H9 (cell line): ENCODE measurements at regions not wholly inside any gene's neighbourhood (a gene's known extent, or its start where the extent isn't known, plus 50 kb on each side); places are given as distances from the start of the nearest gene placed in this dataset.

Source experiments
- DNase-seq: peaks from one replicate; pipeline ENCODE4 v3.0.0-alpha.2; 2017
- H2AFZ ChIP-seq: one replicate; pipeline ENCODE4 v1.6.1; 2013; ENCODE audit warnings: mild to moderate bottlenecking, low read length, control low read depth, moderate library complexity
- H2AK5ac ChIP-seq: 2 replicates; pipeline ENCODE4 v1.6.1; 2013; ENCODE audit warnings: low read length, control low read depth, mixed read lengths; ENCODE audit not compliant: insufficient read length
- H2BK120ac ChIP-seq: one replicate; pipeline ENCODE4 v1.6.1; 2013; ENCODE audit warnings: low read depth, mild to moderate bottlenecking, low read length, control low read depth, inconsistent platforms; ENCODE audit not compliant: poor library complexity, severe bottlenecking
- H2BK12ac ChIP-seq: 2 replicates; pipeline ENCODE4 v1.6.1; 2013; ENCODE audit warnings: low read length, control low read depth, mixed read lengths, low read depth; ENCODE audit not compliant: insufficient read length
- H2BK15ac ChIP-seq: 2 replicates; pipeline ENCODE4 v1.6.1; 2013; ENCODE audit warnings: low read depth, low read length, control low read depth
- H2BK20ac ChIP-seq: one replicate; pipeline ENCODE4 v1.6.1; 2013; ENCODE audit warnings: low read depth, mild to moderate bottlenecking, low read length, control low read depth, inconsistent platforms; ENCODE audit not compliant: poor library complexity, severe bottlenecking
- H2BK5ac ChIP-seq: 2 replicates; pipeline ENCODE4 v1.6.1; 2013; ENCODE audit warnings: low read length, control low read depth, mixed read lengths; ENCODE audit not compliant: insufficient read length
- H3K14ac ChIP-seq: 2 replicates; pipeline ENCODE4 v1.6.1; 2013; ENCODE audit warnings: low read length, control low read depth; ENCODE audit not compliant: insufficient read depth
- H3K18ac ChIP-seq: 2 replicates; pipeline ENCODE4 v1.6.1; 2013; ENCODE audit warnings: low read depth, mild to moderate bottlenecking, mixed read lengths, low read length, control low read depth; ENCODE audit not compliant: insufficient read length
- H3K23ac ChIP-seq: 2 replicates; pipeline ENCODE4 v1.6.1; 2013; ENCODE audit warnings: low read length, control low read depth, mixed read lengths, low read depth; ENCODE audit not compliant: insufficient read length
- H3K23me2 ChIP-seq: 2 replicates; pipeline ENCODE4 v1.6.1; 2013; ENCODE audit warnings: low read depth, mild to moderate bottlenecking, mixed read lengths, low read length, control low read depth; ENCODE audit not compliant: insufficient read length, poor library complexity, severe bottlenecking
- H3K27ac ChIP-seq: 2 replicates; pipeline ENCODE4 v1.5.1; 2013; ENCODE audit warnings: low read length, control low read depth, mixed read lengths, low read depth; ENCODE audit not compliant: insufficient read length
- H3K27me3 ChIP-seq: 2 replicates; pipeline ENCODE4 v1.6.1; 2013; ENCODE audit warnings: low read length, control low read depth, inconsistent platforms; ENCODE audit not compliant: insufficient read depth
- H3K4ac ChIP-seq: 2 replicates; pipeline ENCODE4 v1.6.1; 2013; ENCODE audit warnings: low read depth, mild to moderate bottlenecking, control low read depth, inconsistent platforms, low read length, moderate library complexity
- H3K4me1 ChIP-seq: 2 replicates; pipeline ENCODE4 v1.6.1; 2013; ENCODE audit warnings: low read length, control low read depth, inconsistent platforms; ENCODE audit not compliant: insufficient read depth
- H3K4me2 ChIP-seq: 2 replicates; pipeline ENCODE4 v1.6.1; 2013; ENCODE audit warnings: low read length, control low read depth, mixed read lengths; ENCODE audit not compliant: insufficient read length, insufficient read depth
- H3K56ac ChIP-seq: 2 replicates; pipeline ENCODE4 v1.6.1; 2013; ENCODE audit warnings: low read depth, mild to moderate bottlenecking, mixed read lengths, low read length, control low read depth; ENCODE audit not compliant: insufficient read length
- H3K79me1 ChIP-seq: 2 replicates; pipeline ENCODE4 v1.6.1; 2013; ENCODE audit warnings: low read depth, mild to moderate bottlenecking, moderate library complexity, low read length, control low read depth, inconsistent platforms; ENCODE audit not compliant: insufficient read depth, poor library complexity, severe bottlenecking
- H3K79me2 ChIP-seq: 2 replicates; pipeline ENCODE4 v1.6.1; 2013; ENCODE audit warnings: low read length, control low read depth, inconsistent platforms; ENCODE audit not compliant: insufficient read depth
- H3K9ac ChIP-seq: 2 replicates; pipeline ENCODE4 v1.6.1; 2013; ENCODE audit warnings: low read length, control low read depth, mixed read lengths; ENCODE audit not compliant: insufficient read length; ENCODE audit errors: extremely low read depth
- H3K9me3 ChIP-seq: one replicate; pipeline ENCODE4 v1.6.1; 2013; ENCODE audit warnings: low read depth, low read length, inconsistent platforms; ENCODE audit not compliant: control insufficient read depth
- H3T11ph ChIP-seq: one replicate; pipeline ENCODE4 v1.6.1; 2013; ENCODE audit warnings: mild to moderate bottlenecking, low read length, control low read depth, inconsistent platforms
- H4K20me1 ChIP-seq: one replicate; pipeline ENCODE4 v1.6.1; 2013; ENCODE audit not compliant: control insufficient read depth, insufficient read length, insufficient read depth
- H4K5ac ChIP-seq: 2 replicates; pipeline ENCODE4 v1.6.1; 2013; ENCODE audit warnings: low read depth, mild to moderate bottlenecking, mixed read lengths, low read length, control low read depth; ENCODE audit not compliant: insufficient read length
- H4K8ac ChIP-seq: replicated peaks from 2 replicates; pipeline ENCODE4 v1.6.1; 2013; ENCODE audit warnings: low read length, control low read depth, mixed read lengths, low read depth; ENCODE audit not compliant: insufficient read length
- H4K91ac ChIP-seq: 2 replicates; pipeline ENCODE4 v1.6.1; 2013; ENCODE audit warnings: low read depth, mild to moderate bottlenecking, moderate library complexity, mixed read lengths, low read length, control low read depth; ENCODE audit not compliant: insufficient read length
- H3K27ac Mint-ChIP-seq, 3 experiments: 2 replicates in 2 of 3; 3 replicates in 1 of 3; pipeline ENCODE4 v1.8.0; 2020 to 2021; ENCODE audit warnings: mixed read lengths in 3 of 3, mild to moderate bottlenecking in 1 of 3, moderate library complexity in 1 of 3
- H3K27me3 Mint-ChIP-seq: 2 replicates; pipeline ENCODE4 v1.8.0; 2021; ENCODE audit warnings: low read depth, mild to moderate bottlenecking, moderate library complexity, mixed read lengths
- H3K36me3 Mint-ChIP-seq, 3 experiments: 2 replicates in 2 of 3; 3 replicates in 1 of 3; pipeline ENCODE4 v1.8.0; 2020 to 2021; ENCODE audit warnings: low read depth in 3 of 3, mixed read lengths in 3 of 3; ENCODE audit not compliant: insufficient read depth in 1 of 3
- H3K4me1 Mint-ChIP-seq, 2 experiments: 2 replicates each; pipeline ENCODE4 v1.8.0; 2020; ENCODE audit warnings: mixed read lengths in 2 of 2
- H3K4me3 Mint-ChIP-seq, 2 experiments: 2 replicates in 1 of 2; 3 replicates in 1 of 2; pipeline ENCODE4 v1.8.0; 2020 to 2021; ENCODE audit warnings: mild to moderate bottlenecking in 2 of 2, mixed read lengths in 2 of 2, moderate library complexity in 1 of 2
- H3K9me3 Mint-ChIP-seq, 2 experiments: 2 replicates in 1 of 2; 3 replicates in 1 of 2; pipeline ENCODE4 v1.8.0; 2020; ENCODE audit warnings: mild to moderate bottlenecking in 2 of 2, mixed read lengths in 2 of 2, moderate library complexity in 1 of 2
- WGBS: extraction: QIAGEN DNeasy Blood & Tissue Kit; methylation state at CpG from one replicate; pipeline ENCODE4 v1.1.7; 2013; ENCODE audit warnings: missing lambda C conversion rate, low lambda C conversion rate, mixed read lengths; ENCODE audit not compliant: insufficient read length; ENCODE audit errors: extremely low coverage; 5-methylcytosine and 5-hydroxymethylcytosine counted together
- TF ChIP-seq, protein P1 (sequence below): fragments of 200-600 bp; sonication (generic); conservative IDR thresholded peaks from 3 replicates; pipeline ENCODE4 v1.8.0; 2021; ENCODE audit warnings: antibody characterized with exemption, mild to moderate bottlenecking

DNA sequence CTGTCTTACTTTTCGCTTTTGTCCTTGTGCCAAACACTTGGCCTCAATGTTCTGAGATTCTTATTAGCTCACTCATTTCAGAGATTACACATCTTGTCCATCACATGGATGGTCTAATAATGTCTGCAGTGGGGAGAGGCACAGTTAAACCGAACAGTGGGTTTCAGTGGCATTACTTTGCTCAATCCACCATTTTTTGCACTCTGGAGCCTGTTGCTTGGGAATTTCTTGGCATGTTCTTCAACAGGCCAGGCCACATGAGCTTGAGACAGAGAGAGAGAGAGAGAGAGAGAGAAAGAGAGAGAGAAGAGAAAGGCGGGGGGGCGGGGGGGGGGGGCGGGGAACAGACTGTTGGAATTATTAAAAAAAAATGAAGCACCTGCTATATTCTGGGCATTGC is 1327.8 kb upstream of the WWC1 start:
- no peak overlapping the region for H2AFZ ChIP-seq
- H3K9me3 ChIP-seq, result no peaks in the 10 kb centered on the region
- H3K9ac ChIP-seq, result no peak overlapping the region
- no peak overlapping the region for H3K27ac ChIP-seq
- H3K27ac Mint-ChIP-seq, result no peak overlapping the region
- H3K79me2 ChIP-seq, result no peaks in the 10 kb centered on the region
- H3K4ac ChIP-seq, result no peak overlapping the region
- no peak overlapping the region for H4K91ac ChIP-seq
- no peak overlapping the region for H3K23ac ChIP-seq
- TF ChIP-seq, protein P1, sequence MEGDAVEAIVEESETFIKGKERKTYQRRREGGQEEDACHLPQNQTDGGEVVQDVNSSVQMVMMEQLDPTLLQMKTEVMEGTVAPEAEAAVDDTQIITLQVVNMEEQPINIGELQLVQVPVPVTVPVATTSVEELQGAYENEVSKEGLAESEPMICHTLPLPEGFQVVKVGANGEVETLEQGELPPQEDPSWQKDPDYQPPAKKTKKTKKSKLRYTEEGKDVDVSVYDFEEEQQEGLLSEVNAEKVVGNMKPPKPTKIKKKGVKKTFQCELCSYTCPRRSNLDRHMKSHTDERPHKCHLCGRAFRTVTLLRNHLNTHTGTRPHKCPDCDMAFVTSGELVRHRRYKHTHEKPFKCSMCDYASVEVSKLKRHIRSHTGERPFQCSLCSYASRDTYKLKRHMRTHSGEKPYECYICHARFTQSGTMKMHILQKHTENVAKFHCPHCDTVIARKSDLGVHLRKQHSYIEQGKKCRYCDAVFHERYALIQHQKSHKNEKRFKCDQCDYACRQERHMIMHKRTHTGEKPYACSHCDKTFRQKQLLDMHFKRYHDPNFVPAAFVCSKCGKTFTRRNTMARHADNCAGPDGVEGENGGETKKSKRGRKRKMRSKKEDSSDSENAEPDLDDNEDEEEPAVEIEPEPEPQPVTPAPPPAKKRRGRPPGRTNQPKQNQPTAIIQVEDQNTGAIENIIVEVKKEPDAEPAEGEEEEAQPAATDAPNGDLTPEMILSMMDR, result no peak
- no peak overlapping the region for H2BK12ac ChIP-seq
- H3T11ph ChIP-seq, result no peak overlapping the region
- no peak overlapping the region for H2AK5ac ChIP-seq
- H3K9me3 Mint-ChIP-seq, result no peaks in the 10 kb centered on the region; a peak in 1 of 5 replicates
- H3K36me3 Mint-ChIP-seq, result 0 out of 7 replicates have a peak, but pooled peaks cover 0 to 2% (median 0%) of the 10 kb centered on the region in 3 experiments
- no peak overlapping the region for H2BK120ac ChIP-seq
- no peak overlapping the region for H2BK20ac ChIP-seq
- H2BK15ac ChIP-seq, result no peak overlapping the region
- peaks cover 5% of the 10 kb centered on the region; the same call in 1 of the 2 replicates for H3K4me1 ChIP-seq
- H4K20me1 ChIP-seq, result no peaks in the 10 kb centered on the region
- no peaks in the 10 kb centered on the region for H3K23me2 ChIP-seq
- H3K27me3 Mint-ChIP-seq, result peaks cover 2% of the 10 kb centered on the region; the same call in 1 of the 2 replicates
- no peak overlapping the region for H3K4me2 ChIP-seq
- no peak overlapping the region for H4K5ac ChIP-seq
- H3K4me3 Mint-ChIP-seq, result no peak overlapping the region
- no peak overlapping the region for H4K8ac ChIP-seq
- no peak overlapping the region for H3K56ac ChIP-seq
- H2BK5ac ChIP-seq, result no peak overlapping the region
- H3K79me1 ChIP-seq, result no peaks in the 10 kb centered on the region
- no peak overlapping the region for H3K14ac ChIP-seq
- H3K18ac ChIP-seq, result no peak overlapping the region
- no CpG with 5 or more reads among the region's 5 CpGs for WGBS
- H3K27me3 ChIP-seq, result no peaks in the 10 kb centered on the region
- peaks cover 15 to 17% of the 10 kb centered on the region in 2 experiments for H3K4me1 Mint-ChIP-seq
- no peak for DNase-seq
